RWPE2 (cell line): ENCODE measurements at regions not wholly inside any gene's neighbourhood (a gene's known extent, or its start where the extent isn't known, plus 50 kb on each side); places are given as distances from the start of the nearest gene placed in this dataset.
"Not testable (repeated sequence)": the region's sequence is repeated elsewhere in the genome, so short reads cannot be mapped to it uniquely, and the experiment has no call there.

ENCODE experiments used
- ATAC-seq: fragments of 200-7000 bp; cut with Tn5 transposase; 3 replicates; pipeline ENCODE4 v1.9.1; 2021; ENCODE audit warnings: low read depth
- DNase-seq: peaks from one replicate; pipeline ENCODE4 v3.0.0-alpha.2; 2020; ENCODE audit warnings: low spot score
- H3K27ac ChIP-seq: fragments of 450-650 bp; 2 replicates; pipeline ENCODE4 v1.5.1; 2017; ENCODE audit warnings: mild to moderate bottlenecking; ENCODE audit not compliant: poor library complexity, severe bottlenecking
- H3K27me3 ChIP-seq: fragments of 250-450 bp; sonication (Bioruptor Pico); 2 replicates; pipeline ENCODE4 v1.5.1; 2021; ENCODE audit warnings: mild to moderate bottlenecking, moderate library complexity; ENCODE audit not compliant: insufficient read depth, poor library complexity, severe bottlenecking
- H3K36me3 ChIP-seq: fragments of 250-450 bp; sonication (Bioruptor Pico); 2 replicates; pipeline ENCODE4 v1.5.1; 2020; ENCODE audit warnings: low read depth, mild to moderate bottlenecking, moderate library complexity
- H3K4me1 ChIP-seq: fragments of 250-450 bp; sonication (Bioruptor Pico); 2 replicates; pipeline ENCODE4 v1.5.1; 2021; ENCODE audit warnings: mild to moderate bottlenecking, moderate library complexity; ENCODE audit not compliant: insufficient read depth, poor library complexity, severe bottlenecking
- H3K4me3 ChIP-seq: fragments of 250-450 bp; sonication (Bioruptor Pico); 2 replicates; pipeline ENCODE4 v1.5.1; 2021; ENCODE audit warnings: mild to moderate bottlenecking, moderate library complexity; ENCODE audit not compliant: severe bottlenecking
- H3K9me3 ChIP-seq: fragments of 250-450 bp; sonication (Bioruptor Pico); 2 replicates; pipeline ENCODE4 v1.5.1; 2021; ENCODE audit warnings: mild to moderate bottlenecking, moderate library complexity; ENCODE audit not compliant: severe bottlenecking
- CTCF ChIP-seq: fragments of 450-650 bp; IDR thresholded peaks from one replicate; pipeline ENCODE4 v1.5.1; 2017; ENCODE audit warnings: mild to moderate bottlenecking, moderate library complexity; ENCODE audit not compliant: poor library complexity, severe bottlenecking

GRCh38 chr22:10736879-10737278, 4791.1 kb upstream of the OR11H1 start:
- not testable (repeated sequence) for H3K4me1 ChIP-seq, H3K27ac ChIP-seq, H3K27me3 ChIP-seq, ATAC-seq, DNase-seq, H3K9me3 ChIP-seq, H3K36me3 ChIP-seq, H3K4me3 ChIP-seq

- H3K27me3 ChIP-seq, DNase-seq, H3K27ac ChIP-seq, H3K36me3 ChIP-seq, ATAC-seq, H3K9me3 ChIP-seq, H3K4me3 ChIP-seq, H3K4me1 ChIP-seq: not testable (repeated sequence)
Measured at GRCh38 chr22:10737931-10738330, 4790.1 kb upstream of the OR11H1 start.

- no peaks in the 10 kb centered on the region for H3K9me3 ChIP-seq
- H3K36me3 ChIP-seq: no peaks in the 10 kb centered on the region
- no peaks in the 10 kb centered on the region for H3K27me3 ChIP-seq
- no peak overlapping the region for H3K4me3 ChIP-seq
- TF ChIP-seq CTCF: no peak
- DNase-seq: no peak
- H3K27ac ChIP-seq: no peak overlapping the region
- H3K4me1 ChIP-seq: no peaks in the 10 kb centered on the region
- ATAC-seq: no peak
Measured at GRCh38 chr22:10741210-10741609, 4786.8 kb upstream of the OR11H1 start.

- not testable (repeated sequence) for H3K36me3 ChIP-seq, H3K9me3 ChIP-seq, H3K27ac ChIP-seq, H3K4me3 ChIP-seq, H3K27me3 ChIP-seq, ATAC-seq, H3K4me1 ChIP-seq
- DNase-seq: peak; percentile 77
Measured at GRCh38 chr22:10741776-10742630, 4786.0 kb upstream of the OR11H1 start.

- not testable (repeated sequence) for H3K36me3 ChIP-seq, ATAC-seq, H3K27ac ChIP-seq, H3K27me3 ChIP-seq, H3K4me3 ChIP-seq, DNase-seq, H3K9me3 ChIP-seq, H3K4me1 ChIP-seq
Measured at GRCh38 chr22:10746382-10746781, 4781.6 kb upstream of the OR11H1 start.

GRCh38 chr22:10747227-10747626, 4780.8 kb upstream of the OR11H1 start:
- DNase-seq, H3K4me3 ChIP-seq, H3K27ac ChIP-seq, H3K27me3 ChIP-seq, H3K36me3 ChIP-seq, H3K9me3 ChIP-seq, ATAC-seq, H3K4me1 ChIP-seq: not testable (repeated sequence)

GRCh38 chr22:10748751-10749150, 4779.2 kb upstream of the OR11H1 start:
- H3K27me3 ChIP-seq, H3K9me3 ChIP-seq, H3K4me3 ChIP-seq, H3K36me3 ChIP-seq, ATAC-seq, H3K4me1 ChIP-seq, DNase-seq, H3K27ac ChIP-seq: not testable (repeated sequence)

GRCh38 chr22:10749423-10749822, 4778.6 kb upstream of the OR11H1 start:
- peak; percentile 33; the same call in 1 of the 3 replicates for ATAC-seq
- not testable (repeated sequence) for H3K9me3 ChIP-seq, H3K27me3 ChIP-seq

GRCh38 chr22:10753566-10753965, 4774.4 kb upstream of the OR11H1 start:
- H3K36me3 ChIP-seq, H3K27me3 ChIP-seq, DNase-seq, H3K4me3 ChIP-seq, H3K4me1 ChIP-seq, ATAC-seq, H3K9me3 ChIP-seq, H3K27ac ChIP-seq: not testable (repeated sequence)

More at GRCh38 chr22:10749423-10749822, 4778.6 kb upstream of the OR11H1 start:
- DNase-seq, H3K4me1 ChIP-seq, H3K27ac ChIP-seq, H3K4me3 ChIP-seq, H3K36me3 ChIP-seq: not testable (repeated sequence)

GRCh38 chr22:10755350-10755749, 4772.6 kb upstream of the OR11H1 start:
- not testable (repeated sequence) for ATAC-seq

GRCh38 chr22:10760418-10760817, 4767.6 kb upstream of the OR11H1 start:
- H3K27ac ChIP-seq, DNase-seq, ATAC-seq, H3K27me3 ChIP-seq, H3K4me1 ChIP-seq, H3K9me3 ChIP-seq, H3K36me3 ChIP-seq, H3K4me3 ChIP-seq: not testable (repeated sequence)

More at GRCh38 chr22:10755350-10755749, 4772.6 kb upstream of the OR11H1 start:
- not testable (repeated sequence) for DNase-seq, H3K4me1 ChIP-seq, H3K36me3 ChIP-seq, H3K4me3 ChIP-seq, H3K27ac ChIP-seq, H3K9me3 ChIP-seq, H3K27me3 ChIP-seq
